ENCODE measurements at regions not wholly inside any gene's neighbourhood (a gene's known extent, or its start where the extent isn't known, plus 50 kb on each side); places are given as distances from the start of the nearest gene placed in this dataset.

DNA sequence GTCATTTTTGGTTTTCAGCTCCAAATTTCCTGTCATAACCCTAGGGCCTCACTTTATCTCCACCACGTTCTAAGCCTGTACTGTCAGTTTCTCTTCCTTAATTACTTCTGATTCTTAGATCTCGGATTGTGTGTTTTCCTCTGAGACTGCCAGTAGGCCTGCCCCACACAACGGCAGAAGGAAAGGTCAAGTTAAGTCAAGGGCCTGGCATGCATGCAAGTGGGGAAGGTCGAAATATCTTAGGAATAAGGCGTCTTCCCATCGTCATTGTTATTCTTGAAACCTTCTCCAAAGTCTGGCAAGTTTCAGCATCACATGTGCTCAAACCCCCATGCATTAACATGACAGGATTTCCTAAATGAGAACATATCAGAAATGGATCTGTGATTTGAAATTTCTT lies 203.5 kb upstream of the TSHZ2 start:
- no peak for DNase-seq

DNA sequence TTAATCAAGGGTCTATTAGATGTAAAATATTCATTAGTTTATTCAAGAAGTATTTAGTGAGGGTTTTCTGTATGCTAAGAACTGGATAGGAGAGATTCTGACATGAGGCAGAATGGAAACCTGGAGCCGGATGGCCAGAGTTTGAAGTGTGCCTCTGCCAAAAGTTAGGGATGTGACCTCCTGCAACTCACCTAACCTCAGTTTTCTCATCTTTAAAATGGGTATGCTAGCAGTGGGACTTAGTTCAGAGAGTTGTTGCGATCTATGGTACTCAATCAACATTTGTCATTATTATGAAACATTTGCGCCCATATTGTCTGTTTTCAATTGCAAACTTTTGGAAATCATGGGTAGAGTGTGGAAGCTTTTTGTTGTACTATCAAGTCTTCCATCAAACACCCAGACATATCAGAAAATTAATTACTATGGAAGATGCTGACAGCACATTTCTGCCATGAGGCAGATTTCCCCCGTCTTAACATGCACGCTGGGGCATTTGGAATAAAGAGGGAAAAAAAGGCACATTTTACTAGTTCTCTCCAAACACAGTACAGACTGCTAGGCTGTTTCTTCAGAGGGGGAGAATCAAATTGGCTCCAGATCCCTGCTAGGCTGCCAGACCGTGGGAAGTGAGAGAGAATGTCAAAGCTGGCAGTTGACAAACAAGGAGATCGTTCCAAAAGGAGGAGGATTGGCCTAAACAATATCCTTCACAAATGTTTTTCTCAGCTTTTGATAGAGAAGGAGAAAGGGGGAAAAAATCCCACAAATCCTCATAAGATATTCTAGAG lies 205.3 kb upstream of the TSHZ2 start:
- DNase-seq, result no peak

DNA sequence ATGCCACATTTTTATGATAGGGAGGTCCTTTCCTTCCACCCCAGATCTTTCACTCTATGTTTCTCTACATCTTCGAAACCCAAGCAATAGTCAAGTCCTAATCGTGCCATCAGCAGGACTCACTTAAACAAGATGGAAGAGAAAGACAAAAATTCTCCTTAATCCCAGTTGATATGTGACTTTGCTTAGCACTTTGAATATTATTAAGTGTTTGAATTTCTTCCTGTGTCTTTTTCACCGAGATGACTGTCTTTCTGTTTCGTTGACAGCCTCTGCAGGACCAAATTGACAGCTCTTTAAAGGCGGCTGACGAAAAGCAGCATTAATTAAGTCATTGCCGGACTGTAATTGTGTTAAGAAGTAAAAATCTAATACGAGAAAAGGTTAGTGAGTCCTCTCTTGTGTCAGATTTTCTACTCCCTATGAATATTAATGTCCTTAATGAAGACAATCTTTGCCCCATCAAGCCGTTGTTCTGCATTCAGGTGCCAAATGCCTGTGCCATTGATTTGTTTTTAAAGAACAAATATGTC lies 208.8 kb upstream of the TSHZ2 start:
- no peak for DNase-seq

DNA sequence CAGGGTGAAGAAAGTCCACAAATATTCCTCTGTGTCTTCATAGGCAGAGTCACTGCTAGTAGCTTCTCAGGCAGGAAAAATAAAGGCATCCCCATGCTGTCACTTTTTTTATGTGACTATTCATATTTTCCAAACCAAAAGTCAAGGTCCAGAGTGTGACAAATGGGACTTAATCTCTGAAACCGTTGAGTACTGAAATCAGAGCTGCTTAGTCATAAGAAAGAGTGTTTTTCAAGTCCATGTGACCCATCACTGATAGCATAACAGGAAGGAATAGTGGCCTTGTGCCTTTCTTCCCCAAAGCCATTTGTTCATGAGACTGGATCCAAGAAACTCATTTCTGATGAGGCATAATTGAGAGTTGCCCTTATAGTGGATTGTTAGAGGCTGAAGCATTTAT lies 210.3 kb upstream of the TSHZ2 start:
- DNase-seq, result no peak

DNA sequence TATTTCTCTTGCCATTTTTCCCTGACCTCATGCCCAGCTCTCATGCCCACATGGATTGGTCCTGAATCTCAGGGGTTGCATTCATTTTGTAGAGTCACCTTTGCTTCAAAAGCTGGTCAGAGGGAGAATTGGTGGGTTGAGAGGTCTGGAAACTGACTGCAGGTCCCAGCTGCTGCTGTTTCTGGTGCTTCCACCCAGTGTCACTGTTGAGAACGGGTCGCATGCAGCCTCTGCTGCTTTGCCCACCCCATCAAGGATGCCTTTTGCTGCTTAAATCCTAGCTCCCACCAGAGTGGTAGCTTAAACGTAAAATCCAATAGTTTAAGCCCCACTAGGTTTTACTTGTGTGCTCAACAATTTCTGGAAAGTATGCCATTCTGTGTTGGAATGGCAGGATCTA lies 211.4 kb upstream of the TSHZ2 start:
- DNase-seq, result no peak

DNA sequence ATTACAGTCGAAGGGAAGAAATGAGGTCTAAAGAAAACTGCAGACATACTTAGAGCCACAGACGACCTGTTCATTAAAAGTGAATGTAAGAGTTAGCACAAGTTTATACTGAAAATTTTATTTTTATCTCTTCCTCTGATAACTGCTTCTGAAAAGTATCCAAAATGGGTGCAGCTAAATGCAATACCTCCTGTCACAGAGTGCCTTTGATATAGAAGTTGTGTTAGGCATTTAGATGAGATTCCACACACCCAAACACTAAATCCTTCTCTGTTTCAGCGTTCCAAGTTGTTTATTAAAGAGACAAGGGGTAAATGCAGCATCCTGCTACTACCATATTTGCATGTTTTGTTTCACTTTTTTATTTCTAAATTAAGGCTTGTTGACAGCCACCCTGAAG lies 214.7 kb upstream of the TSHZ2 start:
- DNase-seq, result no peak

DNA sequence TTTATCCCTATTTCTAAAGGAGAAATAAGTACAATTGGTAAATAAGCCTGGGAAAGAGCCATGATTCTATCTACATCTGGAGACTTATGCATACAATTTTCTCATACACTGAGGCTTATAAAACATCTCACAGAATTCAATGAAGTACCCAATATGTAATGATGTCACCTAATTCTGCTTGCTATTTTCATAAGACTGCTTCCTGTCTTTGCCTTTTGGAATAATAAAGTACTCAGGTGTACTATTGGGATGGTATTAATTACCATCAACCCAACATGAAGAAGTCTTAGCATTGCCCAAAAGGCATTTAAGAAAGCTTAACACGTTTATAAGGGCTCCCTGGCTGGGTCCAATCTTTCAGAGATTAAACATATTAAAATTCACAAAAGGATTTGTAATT lies 216.4 kb upstream of the TSHZ2 start:
- no peak for DNase-seq

DNA sequence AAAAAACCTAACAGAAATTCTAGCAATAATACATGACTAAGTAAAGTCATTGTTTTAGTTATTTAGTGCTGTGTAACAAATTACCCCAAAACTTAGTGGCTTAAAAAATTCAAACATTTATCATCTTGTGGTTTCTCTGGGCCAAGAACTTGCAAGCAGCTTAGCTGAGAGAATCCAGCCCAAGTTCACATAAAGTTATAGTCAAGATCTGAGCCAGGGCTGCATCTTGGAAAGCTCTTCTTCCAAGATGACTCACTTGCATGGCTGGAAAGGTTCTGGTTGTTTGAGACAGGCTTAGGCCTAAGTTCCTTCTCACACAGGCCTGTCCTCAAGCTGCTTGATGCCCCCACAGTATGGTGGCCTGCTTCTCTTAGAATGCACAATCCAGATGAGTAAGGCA lies 217.8 kb upstream of the TSHZ2 start:
- DNase-seq, result no peak

DNA sequence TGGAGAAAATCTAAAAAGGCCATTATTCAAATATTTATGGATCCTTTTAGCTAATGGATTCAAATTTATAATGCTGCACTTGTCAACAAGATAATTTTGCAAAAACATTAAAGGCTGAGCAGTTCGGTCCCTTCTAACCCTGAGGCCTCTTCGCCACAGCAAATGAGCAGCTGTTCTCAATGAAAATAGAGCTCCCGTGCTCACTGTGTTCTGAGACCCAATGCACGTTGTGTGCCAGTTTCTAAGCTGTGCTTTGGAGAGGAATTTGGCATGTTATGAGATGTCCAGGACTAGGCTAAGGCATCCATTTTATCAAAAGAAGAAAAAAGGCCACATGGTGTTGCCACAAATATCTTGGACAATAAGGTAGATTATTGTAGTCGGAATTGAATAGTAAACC lies 220.1 kb upstream of the TSHZ2 start:
- DNase-seq, result no peak

DNA sequence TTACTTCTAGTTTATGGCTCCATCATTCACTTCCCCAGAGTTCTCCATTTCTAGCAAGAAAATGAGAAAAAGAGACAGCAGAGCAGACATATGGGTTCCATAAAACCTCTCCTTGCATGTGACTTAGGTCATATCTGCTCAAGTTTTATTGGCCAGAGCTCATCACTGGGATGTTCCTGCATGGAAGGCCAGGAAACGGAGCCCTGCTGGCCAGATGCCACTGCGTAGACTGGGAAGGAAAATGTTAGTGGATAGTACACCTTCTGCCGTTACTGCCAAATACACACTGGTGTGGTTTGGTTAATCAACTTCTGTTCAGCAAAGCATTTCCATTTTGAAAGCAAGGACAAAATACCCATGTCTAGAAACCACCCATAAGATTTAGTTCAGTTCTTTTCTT lies 220.6 kb upstream of the TSHZ2 start:
- no peak for DNase-seq

DNA sequence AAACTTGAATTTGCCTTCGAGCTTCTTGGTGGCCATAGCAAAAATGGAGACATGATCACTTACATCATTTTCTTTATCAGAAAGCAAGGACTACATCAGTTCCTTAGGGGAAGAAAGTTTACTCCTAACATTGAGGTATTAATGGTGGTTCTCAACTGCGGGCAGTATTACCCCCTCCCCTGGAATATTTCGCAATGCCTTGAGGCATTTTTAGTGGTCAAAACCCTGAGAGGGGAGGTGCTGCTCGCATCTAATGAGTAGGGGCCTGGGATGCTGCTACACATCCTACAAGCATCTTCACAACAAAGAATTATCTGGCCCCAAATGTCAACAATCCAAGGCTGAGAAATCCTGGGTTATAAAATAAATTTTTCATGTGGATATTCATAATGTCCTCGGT lies 222.2 kb upstream of the TSHZ2 start:
- no peak for DNase-seq

DNA sequence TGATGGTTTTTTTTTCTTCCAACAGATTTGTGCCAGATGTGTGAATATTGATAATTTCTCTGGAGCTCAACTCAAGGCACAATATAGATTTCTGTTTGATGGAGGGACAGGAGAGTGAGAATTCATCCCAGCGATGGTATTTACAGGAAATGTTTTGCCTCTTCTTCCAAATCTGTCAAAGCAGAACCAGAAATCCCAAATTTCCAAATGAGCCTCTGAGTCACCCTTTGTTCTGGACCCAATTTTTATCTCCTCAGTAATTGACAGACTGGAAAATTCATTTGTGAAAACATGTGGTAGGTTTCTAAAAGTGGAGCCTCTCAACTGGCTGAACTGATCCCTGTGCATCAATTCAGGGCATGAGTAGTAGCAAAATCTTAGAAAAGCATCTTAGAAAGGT lies 223.2 kb upstream of the TSHZ2 start:
- no peak for DNase-seq

DNA sequence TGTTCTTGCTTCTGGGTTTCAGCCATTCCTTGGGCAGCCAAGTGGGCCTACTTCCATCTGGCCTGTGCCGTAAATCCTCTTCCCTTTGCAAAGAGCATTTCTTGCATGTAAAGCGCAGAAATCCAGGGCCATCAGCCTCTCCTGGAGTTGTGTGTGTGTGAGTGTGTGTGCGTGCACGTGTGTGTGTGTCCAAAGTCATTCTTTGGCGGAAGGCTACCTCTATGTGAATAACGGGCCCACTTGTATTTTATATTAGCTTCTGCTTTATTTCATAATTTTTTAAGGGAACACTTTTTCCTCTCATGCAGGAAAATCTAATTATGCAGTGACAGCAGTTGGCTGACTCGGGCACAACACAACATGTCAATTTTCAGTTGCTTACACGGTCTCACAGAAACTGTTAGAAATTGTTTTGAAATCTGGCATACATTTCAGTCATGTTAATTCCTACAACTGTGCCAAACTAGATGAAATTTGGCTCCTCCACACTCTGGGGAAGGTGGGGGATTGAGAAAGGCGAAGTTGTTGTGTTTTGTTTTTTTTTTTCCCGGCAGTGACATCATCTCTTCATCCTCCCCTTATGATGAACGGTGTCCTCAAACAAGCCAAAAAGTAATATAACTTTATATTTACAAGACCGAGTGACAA lies 223.7 kb upstream of the TSHZ2 start:
- no peak for DNase-seq

DNA sequence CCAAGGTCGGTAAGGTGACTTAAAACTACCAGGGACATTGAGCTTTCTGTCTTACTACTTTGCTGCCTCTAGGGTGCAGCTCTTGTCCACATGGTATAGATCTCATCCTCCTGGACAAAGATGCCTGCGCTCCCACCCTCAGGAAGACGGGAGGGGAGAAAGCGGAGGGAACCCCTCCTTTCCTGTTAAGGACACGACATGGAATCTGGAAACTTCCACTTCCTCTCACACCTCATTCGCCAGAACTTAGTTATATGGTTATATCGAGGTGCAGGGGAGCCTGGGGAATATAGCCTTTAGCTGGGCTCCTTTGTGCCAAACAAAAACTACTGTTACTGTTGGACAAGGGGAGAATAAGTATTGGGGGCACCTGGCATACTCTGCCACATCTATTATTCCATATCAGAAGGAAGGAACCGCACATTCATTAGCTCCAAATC lies 224.3 kb upstream of the TSHZ2 start:
- DNase-seq, result no peak

DNA sequence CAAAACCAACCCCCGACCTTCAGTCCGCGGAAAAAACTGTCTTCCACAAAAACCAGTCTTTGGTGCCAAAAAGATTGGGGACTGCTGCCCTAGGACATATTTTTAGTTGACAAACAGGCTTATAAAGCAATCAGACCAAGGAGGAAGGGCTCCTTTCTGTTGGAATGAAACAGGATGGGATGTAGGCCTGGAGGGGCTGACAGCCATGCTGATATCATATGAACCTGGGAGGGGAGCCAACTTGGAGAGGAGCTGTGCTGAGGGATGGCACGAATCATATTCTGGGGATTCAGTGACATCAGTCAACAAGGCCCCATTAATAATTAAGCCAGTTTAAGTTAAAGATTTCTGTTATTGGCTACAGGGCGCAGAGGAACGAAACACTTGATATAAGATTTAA lies 225.4 kb upstream of the TSHZ2 start:
- no peak for DNase-seq

DNA sequence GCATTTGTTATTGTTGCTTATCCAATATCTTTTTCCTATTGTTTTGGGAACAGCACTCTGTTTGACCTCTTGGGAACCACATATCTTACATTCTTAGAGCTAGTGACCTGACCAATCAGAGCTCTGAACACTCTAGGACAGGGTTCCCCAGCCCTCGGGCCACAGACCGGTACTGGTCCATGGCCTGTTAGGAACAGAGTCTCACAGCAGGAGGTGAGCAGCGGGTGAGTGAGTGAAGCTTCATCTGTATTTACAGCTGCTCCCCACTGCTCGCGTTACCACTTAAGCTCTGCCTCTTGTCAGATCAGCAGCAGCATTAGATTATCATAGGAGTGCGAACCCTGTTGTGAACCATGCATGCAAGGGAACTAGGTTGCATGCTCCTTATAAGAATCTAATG lies 226.0 kb upstream of the TSHZ2 start:
- no peak for DNase-seq

DNA sequence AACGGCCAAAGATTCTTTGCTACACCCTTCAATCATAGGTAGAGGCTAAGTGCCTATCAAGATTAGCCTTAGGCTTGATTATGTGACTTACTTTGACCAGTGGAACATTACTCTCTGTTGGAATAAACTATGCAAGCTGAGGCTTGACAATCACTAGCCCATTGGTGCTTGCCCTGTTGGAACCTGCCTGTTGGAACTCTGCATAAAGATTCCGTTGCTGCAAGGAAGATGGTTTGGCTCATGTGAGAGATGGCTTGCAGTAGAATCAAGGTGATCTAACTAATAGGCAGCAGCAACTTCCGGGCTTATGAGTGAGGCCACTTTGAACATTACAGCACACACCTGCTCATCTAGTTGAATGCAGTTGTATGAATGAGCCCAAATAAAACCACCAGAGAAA lies 227.7 kb upstream of the TSHZ2 start:
- no peak for DNase-seq

DNA sequence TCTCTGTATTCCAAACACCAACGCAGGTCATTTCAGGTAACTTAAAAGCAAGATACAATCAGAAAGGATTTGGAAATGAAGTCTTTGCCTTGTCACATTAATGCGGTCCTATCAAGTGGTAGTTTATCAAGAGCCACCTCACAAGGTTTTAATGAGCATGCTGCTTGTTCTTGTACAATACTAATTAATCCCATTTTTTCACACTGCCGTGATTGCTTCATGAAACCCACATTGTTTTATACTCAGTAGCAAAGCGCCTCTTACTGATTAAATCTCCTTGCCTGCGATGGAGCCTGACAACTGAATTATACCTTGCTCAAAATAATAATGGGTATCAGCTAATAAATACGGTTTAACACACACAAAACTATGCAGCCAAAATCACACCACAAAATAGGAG lies 234.1 kb upstream of the TSHZ2 start:
- DNase-seq, result no peak

DNA sequence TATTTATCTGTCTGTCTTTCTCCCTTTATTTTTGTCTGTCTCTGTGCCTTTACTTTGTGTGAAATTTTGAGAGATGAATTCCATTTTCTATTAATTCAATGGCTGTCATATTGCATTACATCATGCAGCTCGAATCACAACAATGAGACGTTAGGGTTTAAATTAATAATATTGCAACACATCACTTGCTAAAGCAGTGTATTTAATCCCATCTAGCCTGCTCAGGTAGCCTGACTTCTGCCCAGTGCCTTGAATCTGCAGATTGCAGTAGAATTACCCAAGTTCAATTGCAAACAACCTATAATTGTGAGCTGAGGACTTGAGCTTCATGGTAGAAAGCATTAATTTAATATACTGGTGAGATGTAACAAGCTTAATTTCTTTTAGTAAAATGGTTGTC lies 235.7 kb upstream of the TSHZ2 start:
- DNase-seq, result no peak

DNA sequence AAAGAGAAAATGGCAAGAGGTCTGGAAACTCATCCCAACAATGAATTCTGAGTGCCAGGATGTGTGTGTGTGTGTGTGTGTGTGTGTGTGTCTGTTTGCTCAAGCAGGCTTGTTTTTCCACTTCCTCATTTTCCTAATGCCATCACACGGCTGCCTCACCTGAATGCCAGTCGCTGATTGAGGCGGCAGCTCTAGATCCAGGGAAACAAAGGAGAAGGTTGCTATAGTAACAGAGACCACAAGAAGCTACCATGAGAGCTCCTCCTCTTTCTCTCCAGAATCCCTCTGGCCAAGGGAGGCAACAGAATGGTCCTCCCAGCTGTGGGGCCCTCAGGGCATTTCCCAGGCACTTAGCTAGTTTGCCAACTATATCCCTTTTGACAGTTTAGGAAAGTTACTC lies 241.1 kb upstream of the TSHZ2 start:
- DNase-seq, result no peak

DNA sequence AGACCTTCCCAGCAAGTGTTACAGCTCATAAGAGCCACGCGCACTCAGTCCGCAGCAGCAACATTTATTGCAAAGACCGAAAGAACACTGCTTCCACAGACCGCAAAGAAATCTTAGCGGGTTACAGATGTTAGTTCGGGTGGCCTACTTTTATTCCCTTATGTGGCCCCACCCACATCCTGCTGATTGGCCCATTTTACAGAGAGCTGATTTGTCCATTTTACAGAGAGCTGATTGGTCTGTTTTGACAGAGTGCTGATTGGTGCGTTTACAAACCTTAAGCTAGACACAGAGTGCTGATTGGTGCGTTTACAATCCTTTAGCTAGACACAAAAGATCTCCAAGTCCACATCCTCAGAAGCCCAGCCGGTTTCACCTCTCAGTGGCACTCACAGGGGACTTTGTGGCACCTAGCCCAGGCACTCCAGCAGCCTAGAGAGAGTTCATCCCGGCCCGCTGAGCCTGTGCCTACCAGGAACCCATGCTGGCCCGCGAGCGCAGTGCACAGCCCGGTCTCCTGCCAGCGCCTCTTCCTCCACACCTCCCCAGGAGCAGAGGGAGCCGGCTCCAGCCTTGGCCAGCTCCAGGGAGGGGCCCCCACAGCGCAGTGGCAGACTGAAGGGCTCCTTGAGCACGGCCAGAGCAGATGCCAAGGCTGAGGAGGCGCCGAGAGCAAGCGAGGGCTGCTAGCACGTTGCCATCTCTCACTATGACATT lies 244.3 kb upstream of the TSHZ2 start:
- no peak for DNase-seq

DNA sequence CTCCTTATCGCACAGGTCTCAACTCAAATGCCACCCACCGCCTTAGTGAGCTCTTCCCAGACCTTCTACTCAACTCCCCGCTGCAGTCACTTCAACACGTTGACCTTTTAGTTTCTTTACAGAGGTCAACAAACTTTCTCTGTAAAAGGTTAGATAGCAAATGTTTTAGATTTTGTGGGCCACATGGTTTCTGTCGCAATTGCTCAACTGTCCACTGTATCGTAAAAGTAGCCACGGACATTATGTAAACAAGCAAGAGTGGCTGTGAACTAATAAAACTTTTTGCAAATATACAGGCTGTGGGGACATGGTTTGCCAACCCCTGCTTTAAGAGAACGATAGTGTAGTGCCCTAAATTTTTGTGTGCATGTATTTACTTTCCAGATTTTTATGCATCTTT lies 247.6 kb upstream of the TSHZ2 start:
- no peak for DNase-seq

DNA sequence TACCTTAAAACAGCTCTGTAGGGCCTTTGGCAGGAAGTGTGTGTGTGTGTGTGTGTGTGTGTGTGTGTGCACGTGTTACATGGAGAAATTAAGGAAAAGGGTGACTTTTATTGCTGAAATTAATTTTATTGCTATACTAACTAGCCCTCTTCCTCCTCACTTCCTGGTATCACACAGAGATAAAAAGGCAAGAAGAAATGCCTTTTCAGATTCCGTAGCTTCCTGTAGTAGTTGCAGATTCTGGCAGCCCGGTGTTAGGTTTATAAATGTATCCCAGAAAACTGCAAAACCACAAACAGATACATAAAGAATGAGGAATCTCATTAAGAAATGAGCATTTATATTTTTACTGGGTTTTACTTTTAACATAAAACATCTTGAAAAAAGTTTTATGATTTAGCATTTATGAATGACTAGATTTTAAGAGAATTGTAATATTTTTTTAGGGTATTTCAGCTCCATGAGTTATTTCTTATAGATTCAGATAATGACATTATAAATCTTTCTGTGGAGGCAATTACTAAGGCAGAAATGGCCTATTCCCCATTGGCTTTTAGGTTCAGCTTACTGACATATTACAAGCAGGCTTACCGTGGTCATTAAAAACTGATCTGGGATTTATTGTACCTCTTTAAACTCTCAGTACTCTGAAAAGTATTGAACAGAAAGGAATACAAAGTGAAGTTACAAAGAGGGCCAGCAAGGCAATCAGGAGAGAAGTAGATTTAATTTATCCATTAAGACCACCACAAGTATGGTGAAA lies 249.1 kb upstream of the TSHZ2 start:
- no peak for DNase-seq

All from GF-D8 (cell line).